ENCODE measurements at regions not wholly inside any gene's neighbourhood (a gene's known extent, or its start where the extent isn't known, plus 50 kb on each side); places are given as distances from the start of the nearest gene placed in this dataset.
"Not testable (repeated sequence)": the region's sequence is repeated elsewhere in the genome, so short reads cannot be mapped to it uniquely, and the experiment has no call there.

- DNase-seq = no peak
Measured at GRCh38 chr20:48141660-48142515, 356.6 kb upstream of the SULF2 start.

DNA sequence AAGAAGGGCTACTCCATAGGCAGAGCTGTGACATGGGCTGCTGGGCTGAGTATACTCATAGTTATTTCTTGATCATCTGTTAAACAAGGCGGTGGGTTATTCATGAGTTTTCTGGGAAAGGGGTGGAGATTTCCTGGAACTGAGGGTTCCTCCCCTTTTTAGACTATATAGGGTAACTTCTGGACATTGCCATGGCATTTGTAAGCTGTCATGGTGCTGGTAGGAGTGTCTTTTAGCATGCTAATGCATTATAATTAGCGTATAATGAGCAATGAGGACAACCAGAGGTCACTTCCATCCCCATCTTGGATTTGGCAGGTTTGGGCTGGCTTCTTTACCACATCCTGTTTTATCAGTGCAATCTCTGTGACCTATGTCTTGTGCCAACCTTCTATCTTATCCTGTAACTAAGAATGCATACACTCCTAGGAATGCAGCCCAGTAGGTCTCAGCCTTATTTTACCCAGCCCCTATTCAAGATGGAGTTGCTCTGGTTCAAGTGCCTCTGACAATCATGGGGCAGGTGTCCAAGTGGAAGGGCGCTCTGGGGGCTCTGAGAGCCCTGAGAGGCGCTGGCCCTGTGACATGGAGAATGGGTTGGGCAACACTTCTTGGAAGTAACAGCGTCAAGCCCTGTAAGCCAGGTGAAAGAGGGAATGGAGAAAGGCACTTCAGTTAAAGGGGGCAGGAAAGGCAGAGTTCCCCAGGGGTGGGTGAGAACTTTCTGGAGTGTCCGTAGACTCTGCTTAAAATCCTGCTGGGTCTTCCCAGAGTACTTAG is 354.2 kb upstream of the SULF2 start:
- DNase-seq = no peak

GRCh38 chr20:48132834-48133233 is 347.6 kb upstream of the SULF2 start:
- no peak for DNase-seq

DNA sequence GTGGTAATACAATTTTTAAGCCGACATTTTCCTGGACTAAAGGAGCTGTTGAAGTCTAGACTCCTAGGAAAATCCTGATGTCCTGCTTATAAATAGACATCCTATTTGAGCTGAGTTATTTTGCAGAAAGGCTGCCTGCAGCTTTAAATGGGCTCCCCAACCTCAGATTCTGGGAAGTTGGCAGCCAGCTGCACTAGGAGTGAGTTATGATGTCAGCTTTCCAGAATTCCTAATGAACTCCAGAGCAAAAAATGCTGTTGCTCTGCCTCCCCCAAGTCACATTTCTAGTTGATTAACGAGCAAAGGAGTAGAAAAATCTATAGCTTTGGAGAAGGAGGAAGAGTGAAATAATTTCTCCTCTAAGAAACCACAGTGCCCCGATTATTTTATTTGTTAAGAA is 346.3 kb upstream of the SULF2 start:
- peak in 1 of 2 experiments; percentile 6 for DNase-seq

- no peak for DNase-seq
Measured at GRCh38 chr20:48129345-48129942, 344.2 kb upstream of the SULF2 start.

DNA sequence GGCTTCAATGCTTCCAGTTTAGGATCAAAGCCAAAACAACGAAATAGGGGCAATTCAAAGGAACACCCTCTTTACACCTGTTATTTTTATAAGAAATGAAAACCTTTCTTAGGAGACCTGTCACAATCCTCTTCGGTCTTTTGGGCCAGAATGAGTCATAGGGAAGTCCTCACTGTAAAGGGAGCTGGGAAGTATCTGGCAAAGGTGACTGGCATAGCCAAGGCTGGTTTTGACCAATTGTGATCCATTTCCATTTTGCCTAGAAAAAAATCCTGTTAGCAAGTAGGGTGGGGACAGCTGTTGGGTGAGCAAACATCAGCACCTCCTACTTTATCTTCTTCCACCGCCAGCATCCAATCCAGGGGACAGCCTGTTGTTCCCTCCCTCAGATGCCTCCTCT is 343.2 kb upstream of the SULF2 start:
- peak in 1 of 2 experiments; percentile 61 for DNase-seq

- DNase-seq = peak; percentile 56 to 84
Measured at GRCh38 chr20:48127964-48128363, 342.7 kb upstream of the SULF2 start.

DNA sequence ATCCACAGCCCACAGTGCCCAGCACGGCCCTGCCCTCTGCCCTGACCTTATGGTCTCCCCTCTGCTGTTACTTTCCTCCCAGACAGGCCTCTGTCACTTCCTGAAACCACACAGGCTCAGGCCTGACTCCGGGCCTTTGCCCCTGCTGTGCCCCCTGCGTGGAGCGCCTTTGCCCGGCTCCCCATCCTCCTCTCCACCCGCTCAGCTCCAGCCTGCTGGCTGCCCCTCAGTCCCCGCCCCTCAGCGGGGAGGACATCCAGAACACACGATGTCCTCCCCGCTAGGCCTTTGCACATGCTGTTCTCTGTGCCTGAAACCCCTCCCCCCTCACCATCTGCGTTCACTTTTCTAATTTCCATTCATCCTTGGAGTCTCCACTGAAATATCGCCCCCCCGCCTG is 341.9 kb upstream of the SULF2 start:
- peak in 1 of 2 experiments; percentile 51 for DNase-seq

DNA sequence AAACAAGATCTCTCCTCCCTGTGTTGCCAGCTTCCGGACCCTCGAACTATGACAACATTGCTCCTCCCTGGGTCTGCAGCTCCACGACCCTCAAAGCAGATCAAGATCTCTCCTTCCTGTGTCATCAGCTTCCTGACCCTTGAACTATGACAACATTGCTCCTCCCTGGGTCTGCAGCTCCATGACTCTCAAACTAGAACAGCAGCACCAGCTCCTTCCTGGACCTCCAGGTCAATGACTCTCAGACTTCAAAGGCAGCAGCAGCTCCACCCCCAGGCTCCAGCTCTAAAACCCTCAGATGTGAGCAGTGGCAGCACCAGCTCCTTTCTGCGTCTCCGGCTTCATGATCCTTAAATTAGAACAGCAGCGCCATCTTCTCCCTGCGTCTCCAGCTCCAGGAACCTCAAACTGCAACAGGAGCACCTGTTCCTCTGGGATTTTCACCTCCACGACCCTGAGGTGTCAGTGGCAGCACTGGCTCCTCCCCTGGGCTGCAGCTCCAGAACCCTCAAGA is 341.0 kb upstream of the SULF2 start:
- no peak for DNase-seq

DNA sequence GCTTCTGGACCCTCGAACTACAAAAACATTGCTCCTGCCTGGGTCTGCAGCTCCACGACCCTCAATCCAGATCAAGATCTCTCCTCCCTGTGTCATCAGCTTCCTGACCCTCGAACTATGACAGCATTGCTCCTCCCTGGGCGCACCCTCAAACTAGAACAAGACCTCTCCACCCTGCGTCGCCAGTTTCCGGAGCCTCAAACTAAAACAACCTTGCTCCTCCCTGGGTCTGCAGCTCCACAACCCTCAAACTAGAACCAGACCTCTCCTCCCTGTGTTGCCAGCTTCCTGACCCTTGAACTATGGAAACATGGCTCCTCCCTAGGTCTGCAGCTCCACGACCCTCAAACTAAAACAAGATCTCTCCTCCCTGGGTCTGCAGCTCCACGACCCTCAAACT is 339.7 kb upstream of the SULF2 start:
- no peak for DNase-seq

GRCh38 chr20:48124181-48124782 is 339.0 kb upstream of the SULF2 start:
- no peak for DNase-seq

GRCh38 chr20:48120120-48120519 is 334.8 kb upstream of the SULF2 start:
- no peak for DNase-seq

- DNase-seq = not testable (repeated sequence)
Measured at GRCh38 chr20:48119389-48119788, 334.1 kb upstream of the SULF2 start.

DNA sequence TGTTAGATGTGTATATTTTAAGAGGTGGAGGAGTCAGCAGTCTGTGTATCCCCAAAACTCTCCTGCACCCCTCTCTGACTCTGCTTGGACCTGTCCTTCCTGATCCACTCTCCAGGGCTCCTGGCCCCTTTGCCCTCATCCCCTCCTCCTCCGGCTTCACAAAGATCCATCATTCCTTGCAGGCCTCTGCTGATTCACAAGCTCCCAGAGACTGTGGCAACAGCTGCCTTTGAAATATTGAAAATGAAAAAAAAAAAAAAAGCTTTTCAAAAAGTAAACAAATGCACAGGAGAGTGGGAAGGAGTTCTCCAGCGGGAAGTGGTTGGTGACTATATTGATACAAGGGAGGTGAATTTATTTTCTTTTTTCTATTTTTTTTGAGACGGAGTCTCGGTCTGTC is 330.2 kb upstream of the SULF2 start:
- DNase-seq = no peak

DNA sequence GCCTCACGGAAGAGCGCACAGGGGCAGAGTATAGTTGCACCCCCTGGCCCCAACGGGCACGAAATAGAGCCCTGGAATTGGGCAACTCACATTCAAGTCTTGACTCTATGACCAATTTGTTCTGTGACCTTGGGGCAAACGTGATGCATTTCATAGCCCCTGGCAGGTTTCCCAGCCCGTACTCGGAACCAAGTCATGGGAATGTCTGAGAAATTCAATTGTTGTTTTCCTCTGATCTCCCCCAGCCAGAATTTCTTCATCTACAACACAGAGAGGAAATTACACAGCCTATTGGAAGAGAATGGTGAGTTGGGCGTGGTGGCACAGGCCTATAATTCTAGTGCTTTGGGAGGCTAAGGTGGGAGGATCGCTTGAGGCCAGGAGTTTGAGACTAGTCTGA is 322.3 kb upstream of the SULF2 start:
- DNase-seq = no peak

DNA sequence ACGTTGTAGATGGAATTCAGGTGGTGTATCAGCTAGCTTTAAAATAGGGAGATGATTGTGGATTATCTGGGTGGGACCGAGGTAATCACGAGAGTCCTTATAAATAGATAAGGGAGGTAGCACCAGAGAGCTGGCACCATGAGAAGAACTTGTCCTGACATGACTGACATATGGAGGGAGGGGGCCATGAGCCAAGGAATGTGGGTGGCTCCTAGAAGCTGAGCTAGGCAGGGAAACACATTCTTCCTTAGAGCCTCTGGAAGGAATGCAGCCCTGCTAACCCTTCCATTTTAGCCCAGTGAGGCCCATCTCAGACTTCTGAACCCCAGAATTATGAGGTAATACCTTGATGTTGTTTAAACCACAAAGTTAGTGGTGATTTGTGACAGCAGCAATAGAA is 321.1 kb upstream of the SULF2 start:
- peak; percentile 16 to 21 for DNase-seq

GRCh38 chr20:48105526-48105925 is 320.2 kb upstream of the SULF2 start:
- peak in 1 of 2 experiments; percentile 33 for DNase-seq

GRCh38 chr20:48102931-48103660 is 317.8 kb upstream of the SULF2 start:
- DNase-seq = peak; percentile 87 to 97

GRCh38 chr20:48102076-48102787 is 317.0 kb upstream of the SULF2 start:
- peak; percentile 77 for DNase-seq

- peak in 1 of 2 experiments; percentile 10 for DNase-seq
Measured at GRCh38 chr20:48100483-48100882, 315.2 kb upstream of the SULF2 start.

GRCh38 chr20:48098866-48099265 is 313.6 kb upstream of the SULF2 start:
- no peak for DNase-seq

- no peak for DNase-seq
Measured at GRCh38 chr20:48098099-48098498, 312.8 kb upstream of the SULF2 start.
